Fibroblast of lung (primary cell): ENCODE measurements at regions not wholly inside any gene's neighbourhood (a gene's known extent, or its start where the extent isn't known, plus 50 kb on each side); places are given as distances from the start of the nearest gene placed in this dataset.

Experiments used
- DNase-seq, 2 donors: peaks; one replicate each; pipeline versions ENCODE4 v3.0.0 to v3.0.0-alpha.2; 2010; ENCODE audit warnings: low read depth in 2 of 2
- H2AFZ ChIP-seq: 2 replicates; pipeline ENCODE4 v1.5.1; 2012; ENCODE audit warnings: low read length, control low read depth, inconsistent platforms
- H3K27ac ChIP-seq: 2 replicates; pipeline ENCODE4 v1.5.1; 2011; ENCODE audit warnings: low read length, control low read depth; ENCODE audit not compliant: insufficient read depth
- H3K27me3 ChIP-seq: 2 replicates; pipeline ENCODE4 v1.5.1; 2011; ENCODE audit warnings: mild to moderate bottlenecking, low read length; ENCODE audit not compliant: control insufficient read depth, insufficient read depth
- H3K36me3 ChIP-seq: 2 replicates; pipeline ENCODE4 v1.5.1; 2011; ENCODE audit warnings: low read length; ENCODE audit not compliant: control insufficient read depth, insufficient read depth
- H3K4me1 ChIP-seq: 2 replicates; pipeline ENCODE4 v1.5.1; 2011; ENCODE audit warnings: low read length; ENCODE audit not compliant: control insufficient read depth, insufficient read depth; ENCODE audit errors: extremely low read depth
- H3K4me2 ChIP-seq: 2 replicates; pipeline ENCODE4 v1.5.1; 2011; ENCODE audit warnings: low read length, control low read depth; ENCODE audit not compliant: insufficient read depth; ENCODE audit errors: extremely low read depth
- H3K4me3 ChIP-seq, 4 experiments: fragments of 200-600 bp in 1 of 4; sonication (generic) in 1 of 4; replicated peaks in 1 of 4; 2 replicates each; pipeline ENCODE4 v1.5.1; 2011 to 2016; ENCODE audit warnings: low read length in 4 of 4, low read depth in 3 of 4, mild to moderate bottlenecking in 3 of 4, control low read depth in 2 of 4, inconsistent platforms in 1 of 4, mixed read lengths in 1 of 4; ENCODE audit not compliant: insufficient read depth in 1 of 4; ENCODE audit errors: control extremely low read depth in 1 of 4
- H3K79me2 ChIP-seq: 2 replicates; pipeline ENCODE4 v1.5.1; 2012; ENCODE audit warnings: mild to moderate bottlenecking, low read length, inconsistent platforms; ENCODE audit not compliant: control insufficient read depth, insufficient read depth
- H3K9ac ChIP-seq: 2 replicates; pipeline ENCODE4 v1.5.1; 2011; ENCODE audit warnings: mild to moderate bottlenecking, low read length, control low read depth; ENCODE audit not compliant: insufficient read depth
- H3K9me3 ChIP-seq: 2 replicates; pipeline ENCODE4 v1.5.1; 2012; ENCODE audit warnings: low read depth, low read length; ENCODE audit not compliant: control insufficient read depth, insufficient read depth
- H4K20me1 ChIP-seq: 2 replicates; pipeline ENCODE4 v1.5.1; 2011; ENCODE audit warnings: low read length; ENCODE audit not compliant: control insufficient read depth, insufficient read depth; ENCODE audit errors: extremely low read depth
- EZH2 ChIP-seq: IDR thresholded peaks from 2 replicates; pipeline ENCODE4 v1.5.1; 2012; ENCODE audit warnings: low read length, control low read depth, mild to moderate bottlenecking; ENCODE audit errors: missing control alignments
- TF ChIP-seq, protein P1 (sequence below), 2 donors: IDR thresholded peaks in 1 of 2; conservative IDR thresholded peaks in 1 of 2; 1 replicate in 1 of 2; 2 replicates in 1 of 2; pipeline ENCODE4 v1.5.1; 2011 to 2012; ENCODE audit warnings: low read length in 2 of 2, control low read depth in 1 of 2, inconsistent platforms in 1 of 2, low read depth in 1 of 2, mild to moderate bottlenecking in 1 of 2

DNA sequence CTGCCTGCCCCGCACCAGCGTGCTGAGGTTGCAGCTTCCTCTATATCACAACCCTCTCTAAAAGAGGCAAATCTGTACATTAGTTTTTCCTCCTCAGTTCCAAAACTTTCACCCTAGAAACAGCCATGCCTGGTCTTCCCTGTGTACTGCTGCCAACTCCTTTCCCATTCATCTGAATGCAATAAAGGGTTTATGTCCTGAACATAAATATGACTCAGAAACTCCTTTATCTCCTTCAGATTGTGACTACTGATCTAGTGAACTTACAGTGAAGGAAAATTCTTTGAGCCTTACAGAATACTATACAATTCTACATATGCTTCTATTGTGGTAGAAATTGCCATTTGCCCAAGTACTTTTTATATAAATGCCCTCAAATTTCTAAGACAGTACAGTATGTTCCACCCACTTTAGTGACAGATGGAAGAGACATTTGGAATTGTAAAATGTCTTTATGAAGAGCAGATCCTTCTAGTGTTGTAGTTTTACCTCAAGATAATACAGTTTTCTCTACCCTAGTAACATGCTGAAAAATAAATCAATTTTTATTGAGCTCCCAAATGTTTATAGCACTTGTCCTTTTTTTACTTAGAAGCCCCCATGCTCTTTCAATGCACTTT, 345.1 kb upstream of the SNX7 start:
- no peaks in the 10 kb centered on the region for H4K20me1 ChIP-seq
- H3K36me3 ChIP-seq: no peaks in the 10 kb centered on the region
- no peak overlapping the region for H3K9ac ChIP-seq
- TF ChIP-seq EZH2: no peak
- TF ChIP-seq, protein P1, sequence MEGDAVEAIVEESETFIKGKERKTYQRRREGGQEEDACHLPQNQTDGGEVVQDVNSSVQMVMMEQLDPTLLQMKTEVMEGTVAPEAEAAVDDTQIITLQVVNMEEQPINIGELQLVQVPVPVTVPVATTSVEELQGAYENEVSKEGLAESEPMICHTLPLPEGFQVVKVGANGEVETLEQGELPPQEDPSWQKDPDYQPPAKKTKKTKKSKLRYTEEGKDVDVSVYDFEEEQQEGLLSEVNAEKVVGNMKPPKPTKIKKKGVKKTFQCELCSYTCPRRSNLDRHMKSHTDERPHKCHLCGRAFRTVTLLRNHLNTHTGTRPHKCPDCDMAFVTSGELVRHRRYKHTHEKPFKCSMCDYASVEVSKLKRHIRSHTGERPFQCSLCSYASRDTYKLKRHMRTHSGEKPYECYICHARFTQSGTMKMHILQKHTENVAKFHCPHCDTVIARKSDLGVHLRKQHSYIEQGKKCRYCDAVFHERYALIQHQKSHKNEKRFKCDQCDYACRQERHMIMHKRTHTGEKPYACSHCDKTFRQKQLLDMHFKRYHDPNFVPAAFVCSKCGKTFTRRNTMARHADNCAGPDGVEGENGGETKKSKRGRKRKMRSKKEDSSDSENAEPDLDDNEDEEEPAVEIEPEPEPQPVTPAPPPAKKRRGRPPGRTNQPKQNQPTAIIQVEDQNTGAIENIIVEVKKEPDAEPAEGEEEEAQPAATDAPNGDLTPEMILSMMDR (conservative IDR thresholded peaks at IDR 0.05 in 1 of 2, IDR thresholded peaks at IDR 0.05 in 1 of 2; ENCODE audit: low read depth in 1 of 2, low read length in 2 of 2): no peak
- no peaks in the 10 kb centered on the region for H3K9me3 ChIP-seq
- H3K4me3 ChIP-seq: no peak overlapping the region
- peaks cover 11% of the 10 kb centered on the region for H3K4me1 ChIP-seq
- H2AFZ ChIP-seq: no peak overlapping the region
- no peaks in the 10 kb centered on the region for H3K79me2 ChIP-seq
- peak; percentile 44 to 82 for DNase-seq
- peak overlapping the region; percentile 15 for H3K4me2 ChIP-seq
- peak overlapping the region; percentile 28 for H3K27ac ChIP-seq
- no peaks in the 10 kb centered on the region for H3K27me3 ChIP-seq

DNA sequence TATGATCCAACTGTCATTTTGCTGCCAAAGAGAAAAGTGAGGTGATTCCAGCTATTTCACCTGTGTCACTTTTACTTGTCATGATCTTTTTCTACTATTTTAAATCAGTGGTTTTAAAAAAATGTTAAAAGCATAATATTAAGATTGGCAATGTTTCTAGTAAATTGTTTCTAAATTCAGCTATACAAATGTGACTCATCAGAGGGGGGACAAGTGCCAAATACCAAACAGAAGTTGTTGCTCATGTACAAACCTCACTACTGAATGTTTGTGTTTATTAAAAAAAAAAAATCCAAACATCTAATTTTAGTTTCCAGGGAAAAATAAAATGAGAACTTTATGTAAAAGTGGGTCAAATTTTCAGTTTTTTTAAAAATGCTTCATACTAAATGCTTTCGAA, 346.2 kb upstream of the SNX7 start:
- no peak overlapping the region for H3K4me3 ChIP-seq
- no peaks in the 10 kb centered on the region for H3K27me3 ChIP-seq
- H3K36me3 ChIP-seq: no peaks in the 10 kb centered on the region
- peaks cover 11% of the 10 kb centered on the region for H3K4me1 ChIP-seq
- no peaks in the 10 kb centered on the region for H4K20me1 ChIP-seq
- H2AFZ ChIP-seq: no peak overlapping the region
- no peaks in the 10 kb centered on the region for H3K9me3 ChIP-seq
- no peak overlapping the region for H3K27ac ChIP-seq
- H3K4me2 ChIP-seq: no peak overlapping the region
- peak; percentile 84 to 85 for DNase-seq
- no peaks in the 10 kb centered on the region for H3K79me2 ChIP-seq
- TF ChIP-seq, protein P1 (conservative IDR thresholded peaks at IDR 0.05 in 1 of 2, IDR thresholded peaks at IDR 0.05 in 1 of 2; ENCODE audit: low read depth in 1 of 2, low read length in 2 of 2): no peak
- TF ChIP-seq EZH2: no peak
- H3K9ac ChIP-seq: no peak overlapping the region

DNA sequence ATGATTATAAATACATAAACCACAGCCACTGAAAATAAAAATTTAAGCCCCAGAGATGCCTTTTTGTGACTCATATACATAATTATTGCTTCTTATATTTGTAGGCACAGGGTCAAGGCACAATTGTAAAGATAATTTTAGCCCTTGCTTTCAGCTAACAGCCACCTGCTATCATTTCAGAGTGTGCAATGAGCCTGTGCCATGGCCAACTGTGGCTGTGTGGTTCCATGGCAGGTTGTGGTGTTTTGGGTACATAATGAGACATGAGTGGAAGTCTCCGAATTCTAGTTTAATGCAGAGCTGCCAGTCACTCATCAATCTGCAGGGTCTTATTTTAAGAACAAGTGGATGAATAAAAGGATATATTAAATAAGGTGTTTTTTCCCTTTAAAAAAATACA, 346.9 kb upstream of the SNX7 start:
- Histone ChIP-seq H2AFZ (no peak overlapping the region), H3K79me2 (no peaks in the 10 kb centered on the region), H3K27ac (no peak overlapping the region), H4K20me1 (no peaks in the 10 kb centered on the region), H3K27me3 (no peaks in the 10 kb centered on the region), H3K4me1 (peaks cover 11% of the 10 kb centered on the region), H3K4me2 (peak overlapping the region; percentile 35), H3K4me3 (no peak overlapping the region), H3K9me3 (no peaks in the 10 kb centered on the region), H3K9ac (no peak overlapping the region), H3K36me3 (no peaks in the 10 kb centered on the region)
- no peak for DNase-seq
- TF ChIP-seq, protein P1 (conservative IDR thresholded peaks at IDR 0.05 in 1 of 2, IDR thresholded peaks at IDR 0.05 in 1 of 2; ENCODE audit: low read depth in 1 of 2, low read length in 2 of 2): no peak
- TF ChIP-seq EZH2: no peak
